Stimulated activated naive CD8-positive, alpha-beta T cell treated with anti-CD3 and anti-CD28 coated beads, Interleukin-15, Interleukin-2, amounts not matched to agents 100 U/mL and 50 U/mL, for 24 hours (primary cell): ENCODE measurements at regions not wholly inside any gene's neighbourhood (a gene's known extent, or its start where the extent isn't known, plus 50 kb on each side); places are given as distances from the start of the nearest gene placed in this dataset.

ENCODE experiments used
- ATAC-seq: fragments of 150-1000 bp; cut with Tn5 transposase; one replicate; pipeline ENCODE4 v1.10.0; 2021
- DNase-seq: peaks from one replicate; pipeline ENCODE4 v3.0.0; 2021

- DNase-seq, result no peak
- no peak for ATAC-seq
Observed at GRCh38 chr13:61466280-61466679, 50.6 kb upstream of the PCDH20 start.
